Adrenal gland (tissue), 5 donors: ENCODE measurements at regions not wholly inside any gene's neighbourhood (a gene's known extent, or its start where the extent isn't known, plus 50 kb on each side); places are given as distances from the start of the nearest gene placed in this dataset.

Source experiments
- POLR2A ChIP-seq, 2 donors: fragments of 450-650 bp; IDR thresholded peaks; one replicate each; pipeline ENCODE4 v1.6.1; 2017; ENCODE audit warnings: antibody characterized with exemption in 2 of 2, mild to moderate bottlenecking in 2 of 2, moderate library complexity in 1 of 2
- TF ChIP-seq, protein P1 (sequence below), 6 experiments: fragments of 450-650 bp in 4 of 6; fragments of 200-600 bp in 2 of 6; sonication (generic) in 1 of 6; IDR thresholded peaks; 1 replicate in 5 of 6; 2 replicates in 1 of 6; pipeline versions ENCODE4 v1.5.1 to v1.8.0; 2016 to 2021; ENCODE audit warnings: antibody characterized with exemption in 6 of 6, mild to moderate bottlenecking in 2 of 6, moderate library complexity in 1 of 6
- donor health status: DM: no; HTN: no; CAD: no.

DNA sequence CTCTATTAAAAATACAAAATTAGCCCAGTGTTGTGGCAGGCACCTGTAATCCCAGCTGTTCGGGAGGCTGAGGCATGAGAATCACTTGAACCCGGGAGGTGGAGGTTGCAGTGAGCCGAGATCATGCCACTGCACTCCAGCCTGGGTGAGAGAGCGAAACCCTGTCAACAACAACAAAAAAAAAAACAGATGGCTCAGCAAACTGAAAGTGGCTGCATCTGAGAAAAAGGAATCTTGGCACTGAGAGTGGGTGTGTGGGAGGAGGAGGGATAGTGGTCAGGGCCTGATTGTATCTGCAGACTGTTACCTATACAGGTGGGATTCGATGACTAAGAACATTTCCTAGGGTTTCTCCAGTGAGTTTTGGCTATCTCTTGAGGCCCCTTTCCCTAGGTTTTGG lies 122.2 kb upstream of the BARHL2 start:
- TF ChIP-seq POLR2A (IDR thresholded peaks at IDR 0.05), result no peak
- TF ChIP-seq, protein P1, sequence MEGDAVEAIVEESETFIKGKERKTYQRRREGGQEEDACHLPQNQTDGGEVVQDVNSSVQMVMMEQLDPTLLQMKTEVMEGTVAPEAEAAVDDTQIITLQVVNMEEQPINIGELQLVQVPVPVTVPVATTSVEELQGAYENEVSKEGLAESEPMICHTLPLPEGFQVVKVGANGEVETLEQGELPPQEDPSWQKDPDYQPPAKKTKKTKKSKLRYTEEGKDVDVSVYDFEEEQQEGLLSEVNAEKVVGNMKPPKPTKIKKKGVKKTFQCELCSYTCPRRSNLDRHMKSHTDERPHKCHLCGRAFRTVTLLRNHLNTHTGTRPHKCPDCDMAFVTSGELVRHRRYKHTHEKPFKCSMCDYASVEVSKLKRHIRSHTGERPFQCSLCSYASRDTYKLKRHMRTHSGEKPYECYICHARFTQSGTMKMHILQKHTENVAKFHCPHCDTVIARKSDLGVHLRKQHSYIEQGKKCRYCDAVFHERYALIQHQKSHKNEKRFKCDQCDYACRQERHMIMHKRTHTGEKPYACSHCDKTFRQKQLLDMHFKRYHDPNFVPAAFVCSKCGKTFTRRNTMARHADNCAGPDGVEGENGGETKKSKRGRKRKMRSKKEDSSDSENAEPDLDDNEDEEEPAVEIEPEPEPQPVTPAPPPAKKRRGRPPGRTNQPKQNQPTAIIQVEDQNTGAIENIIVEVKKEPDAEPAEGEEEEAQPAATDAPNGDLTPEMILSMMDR (IDR thresholded peaks at IDR 0.05), result no peak
